ENCODE measurements at regions not wholly inside any gene's neighbourhood (a gene's known extent, or its start where the extent isn't known, plus 50 kb on each side); places are given as distances from the start of the nearest gene placed in this dataset.

GRCh38 chr3:76065964-76066363 lies 280.6 kb upstream of the ZNF717 start (continued):
- TF ChIP-seq UBTF (IDR thresholded peaks at IDR 0.05; ENCODE audit: borderline replicate concordance in 1 of 2, low read depth in 2 of 2, low read length in 2 of 2): no peak

DNA sequence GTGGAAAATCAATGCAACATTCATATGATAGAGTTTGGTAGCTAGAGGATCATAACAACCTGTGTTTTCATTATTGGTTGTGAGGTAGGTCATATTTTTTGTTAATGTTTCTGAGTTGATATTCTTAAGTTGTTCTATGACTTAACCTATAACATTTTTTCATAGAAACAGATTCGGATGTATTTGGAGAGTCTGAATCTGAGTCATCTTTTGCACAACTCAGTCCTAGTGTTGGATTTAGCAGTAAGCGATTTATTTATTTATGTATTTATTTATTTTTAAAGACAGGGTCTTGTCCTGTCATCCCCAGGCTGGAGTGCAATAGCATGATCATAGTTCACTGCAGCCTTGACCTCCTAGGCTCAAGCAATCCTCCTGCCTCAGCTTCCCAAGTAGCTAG lies 292.8 kb upstream of the ZNF717 start:
- Histone ChIP-seq H3K27me3 (ENCODE audit: control insufficient read depth in 2 of 2, insufficient read depth in 2 of 2, low read length in 2 of 2) (no peaks in the 10 kb centered on the region), H3K9ac (ENCODE audit: insufficient read depth in 1 of 2, low read depth in 2 of 2, low read length in 2 of 2) (no peak overlapping the region), H3K36me3 (ENCODE audit: control insufficient read depth, insufficient read depth, low read length) (no peaks in the 10 kb centered on the region), H3K4me1 (replicated peaks in 1 of 2; ENCODE audit: control insufficient read depth in 2 of 2, insufficient read depth in 2 of 2, low read length in 2 of 2) (no peaks in the 10 kb centered on the region), H3K4me3 (no peak overlapping the region), H3K9me3 (replicated peaks; ENCODE audit: control insufficient read depth, insufficient read depth, low read depth, low read length) (no peaks in the 10 kb centered on the region), H2AFZ (ENCODE audit: low read depth, low read length) (no peak overlapping the region), H3K9me1 (ENCODE audit: control insufficient read depth, insufficient read depth, low read length) (no peaks in the 10 kb centered on the region), H4K20me1 (replicated peaks; ENCODE audit: control insufficient read depth, insufficient read depth, low read length) (no peaks in the 10 kb centered on the region), H3K27ac (ENCODE audit: extremely low read depth, low read depth, low read length) (no peak overlapping the region), H3K79me2 (ENCODE audit: control insufficient read depth, insufficient read depth, low read length) (no peaks in the 10 kb centered on the region), H3K4me2 (ENCODE audit: insufficient read depth, low read length) (no peak overlapping the region)
- POLR2A ChIA-PET: no interaction called here
- WGBS (ENCODE audit: insufficient coverage, low coverage, missing lambda C conversion rate): 0% methylated on average over 2 of the region's 2 CpGs
- FAIRE-seq (no peak), DNase-seq (ENCODE audit: extremely low read depth in 1 of 4, low spot score in 3 of 4) (no peak), ATAC-seq (no peak)
- BruUV-seq (replicated peaks): no TSS peak
- intact Hi-C loops (cut with micrococcal nuclease) (no loop called here), in situ Hi-C loops (cut with MboI) (no loop called here)
- TF ChIP-seq SMARCC2 (IDR thresholded peaks at IDR 0.05; ENCODE audit: low read depth): no peak
- TF ChIP-seq GATA2 (CRISPR knock-in tag; IDR thresholded peaks at IDR 0.05): no peak
- no peak for TF ChIP-seq DDX20 (tag; IDR thresholded peaks at IDR 0.05; ENCODE audit: low read depth)
- TF ChIP-seq TCF7 (IDR thresholded peaks at IDR 0.05; ENCODE audit: borderline replicate concordance): no peak
- no peak for TF ChIP-seq POLR2A (conservative IDR thresholded peaks at IDR 0.05)
- TF ChIP-seq NR2C2 (CRISPR knock-in tag; IDR thresholded peaks at IDR 0.05): no peak
- TF ChIP-seq NR2C2 (tag; IDR thresholded peaks at IDR 0.05): no peak
- TF ChIP-seq STAG1 (CRISPR knock-in tag; IDR thresholded peaks at IDR 0.05; ENCODE audit: borderline replicate concordance): no peak
- no peak for TF ChIP-seq SLC30A9 (CRISPR knock-in tag; IDR thresholded peaks at IDR 0.05)
- TF ChIP-seq, protein P1, sequence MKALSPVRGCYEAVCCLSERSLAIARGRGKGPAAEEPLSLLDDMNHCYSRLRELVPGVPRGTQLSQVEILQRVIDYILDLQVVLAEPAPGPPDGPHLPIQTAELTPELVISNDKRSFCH (CRISPR knock-in tag; IDR thresholded peaks at IDR 0.05): no peak
- TF ChIP-seq, protein P1 (tag; IDR thresholded peaks at IDR 0.05): no peak
- TF ChIP-seq ZNF644 (tag; IDR thresholded peaks at IDR 0.05; ENCODE audit: low read depth): no peak
- TF ChIP-seq GABPA (tag; conservative IDR thresholded peaks at IDR 0.05; ENCODE audit: low read depth): no peak
- no peak for TF ChIP-seq ZC3H11A (IDR thresholded peaks at IDR 0.05; ENCODE audit: low read depth, low read length)
- no peak for TF ChIP-seq HDAC6 (IDR thresholded peaks at IDR 0.05; ENCODE audit: low read depth, low read length)
- no peak for TF ChIP-seq RAD21 (CRISPR knock-in tag; conservative IDR thresholded peaks at IDR 0.05 in 1 of 2, IDR thresholded peaks at IDR 0.05 in 1 of 2)
- no peak for TF ChIP-seq NFIX (CRISPR knock-in tag; IDR thresholded peaks at IDR 0.05; ENCODE audit: low read depth)
- no peak for TF ChIP-seq POU5F1 (IDR thresholded peaks at IDR 0.05; ENCODE audit: borderline replicate concordance, low read depth, low read length, partially characterized antibody)
- TF ChIP-seq, protein P2, sequence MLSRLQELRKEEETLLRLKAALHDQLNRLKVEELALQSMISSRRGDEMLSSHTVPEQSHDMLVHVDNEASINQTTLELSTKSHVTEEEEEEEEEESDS (CRISPR knock-in tag; IDR thresholded peaks at IDR 0.05): no peak
- no peak for TF ChIP-seq HNRNPUL1 (IDR thresholded peaks at IDR 0.05; ENCODE audit: low read length)
- CTCF ChIA-PET (ENCODE audit: low intra/inter-chr PET ratio): no interaction called here

All from K562 (cell line).